A549 (cell line): ENCODE measurements at regions not wholly inside any gene's neighbourhood (a gene's known extent, or its start where the extent isn't known, plus 50 kb on each side); places are given as distances from the start of the nearest gene placed in this dataset.

Experiments
- ATAC-seq, 2 experiments: fragments of 200-7000 bp in 1 of 2; fragments of >200 bp in 1 of 2; cut with Nextera tagmentation in 1 of 2; cut with Tn5 transposase in 1 of 2; 3 replicates each; pipeline versions ENCODE4 v1.8.0 to v1.9.1; 2018 to 2020; ENCODE audit warnings: mild to moderate bottlenecking in 1 of 2, moderate library complexity in 1 of 2
- CTCF ChIA-PET: fragments of 300-600 bp; sonication (Branson Sonifier 250); formaldehyde crosslinking; extraction: SDS; loops from one replicate; lab custom pipeline; 2021; ENCODE audit warnings: antibody characterized with exemption, inconsistent platforms; lab: Yijun Ruan, JAX
- POLR2A ChIA-PET: fragments of 350-600 bp; formaldehyde crosslinking; extraction: SDS; loops from one replicate; lab custom pipeline; 2021; ENCODE audit warnings: antibody characterized with exemption, inconsistent platforms; lab: Yijun Ruan, JAX
- DNase-seq, 2 experiments: peaks; one replicate each; pipeline versions ENCODE4 v3.0.0 to v3.0.0-alpha.2; 2011 to 2016; ENCODE audit warnings: low read depth in 1 of 2, low spot score in 1 of 2
- FAIRE-seq: peaks from 2 replicates; lab custom pipeline; 2011; peaks lifted over from hg19 to GRCh38; lab: Jason Lieb, UNC
- H3K27ac ChIP-seq, 2 experiments: fragments of >200 bp; sonication (Bioruptor Twin); formaldehyde crosslinking; 3 replicates each; pipeline ENCODE4 v1.5.1; 2016 to 2017
- H3K4me1 ChIP-seq: fragments of >200 bp; sonication (Bioruptor Twin); formaldehyde crosslinking; 3 replicates; pipeline ENCODE4 v1.6.1; 2016
- H3K4me2 ChIP-seq: fragments of >200 bp; sonication (Bioruptor Twin); formaldehyde crosslinking; 3 replicates; pipeline ENCODE4 v1.6.1; 2016
- H3K4me3 ChIP-seq: fragments of >200 bp; sonication (Bioruptor Twin); formaldehyde crosslinking; 3 replicates; pipeline ENCODE4 v1.5.1; 2016
- H3K9me3 ChIP-seq: fragments of >200 bp; sonication (Bioruptor Twin); formaldehyde crosslinking; 3 replicates; pipeline ENCODE4 v1.6.1; 2016
- BCL3 ChIP-seq: fragments of >200 bp; sonication (Bioruptor Twin); formaldehyde crosslinking; IDR thresholded peaks from 3 replicates; pipeline ENCODE4 v1.6.1; 2016
- CEBPB ChIP-seq, 2 experiments: fragments of >200 bp in 1 of 2; sonication (Bioruptor Twin) in 1 of 2; formaldehyde crosslinking in 1 of 2; IDR thresholded peaks; 2 replicates each; pipeline ENCODE4 v1.6.1; 2012 to 2016
- E2F6 ChIP-seq: IDR thresholded peaks from 2 replicates; pipeline ENCODE4 v1.6.1; 2012; ENCODE audit warnings: low read depth, borderline replicate concordance
- EP300 ChIP-seq, 2 experiments: fragments of >200 bp; sonication (Bioruptor Twin); formaldehyde crosslinking; IDR thresholded peaks; 2 replicates in 1 of 2; 3 replicates in 1 of 2; pipeline ENCODE4 v1.6.1; 2016 to 2017
- ESRRA ChIP-seq: fragments of 150-350 bp; IDR thresholded peaks from 2 replicates; pipeline ENCODE4 v1.6.1; 2014; ENCODE audit warnings: mild to moderate bottlenecking, low read length, borderline replicate concordance
- FOSL2 ChIP-seq, 2 experiments: fragments of 450-650 bp in 1 of 2; fragments of >200 bp in 1 of 2; sonication (Bioruptor Twin) in 1 of 2; formaldehyde crosslinking; IDR thresholded peaks; 2 replicates each; pipeline versions ENCODE4 v1.5.0 to v1.6.1; 2016 to 2020; ENCODE audit warnings: mild to moderate bottlenecking in 1 of 2, moderate library complexity in 1 of 2
- HOXA7 ChIP-seq: fragments of 250-450 bp; sonication (Bioruptor Pico); IDR thresholded peaks from 2 replicates; pipeline ENCODE4 v1.5.0; 2020; ENCODE audit warnings: mild to moderate bottlenecking, moderate library complexity
- JUNB ChIP-seq: fragments of >200 bp; sonication (Bioruptor Twin); formaldehyde crosslinking; IDR thresholded peaks from 2 replicates; pipeline ENCODE4 v1.6.1; 2016
- MYC ChIP-seq: IDR thresholded peaks from 2 replicates; pipeline ENCODE4 v1.6.1; 2012; ENCODE audit warnings: mild to moderate bottlenecking, inconsistent platforms, low read length, improper control_type of control experiment, borderline replicate concordance
- NPAS2 ChIP-seq: fragments of 250-450 bp; sonication (Bioruptor Pico); IDR thresholded peaks from 2 replicates; pipeline ENCODE4 v1.8.0; 2022; ENCODE audit warnings: mild to moderate bottlenecking, moderate library complexity, borderline replicate concordance
- NR3C1 ChIP-seq: fragments of >200 bp; sonication (Bioruptor Twin); formaldehyde crosslinking; IDR thresholded peaks from 3 replicates; pipeline ENCODE4 v1.6.1; 2017
- RAD21 ChIP-seq, 2 experiments: fragments of >200 bp in 1 of 2; sonication (Bioruptor Twin) in 1 of 2; formaldehyde crosslinking in 1 of 2; IDR thresholded peaks in 1 of 2; conservative IDR thresholded peaks in 1 of 2; 2 replicates in 1 of 2; 3 replicates in 1 of 2; pipeline ENCODE4 v1.6.1; 2012 to 2018; ENCODE audit warnings: inconsistent platforms in 1 of 2
- REST ChIP-seq: fragments of 200-600 bp; sonication (generic); IDR thresholded peaks from 2 replicates; pipeline ENCODE4 v1.6.1; 2016; ENCODE audit warnings: antibody characterized with exemption, mild to moderate bottlenecking, moderate library complexity
- SREBF2 ChIP-seq: fragments of 450-650 bp; IDR thresholded peaks from 2 replicates; pipeline ENCODE4 v1.6.1; 2014; ENCODE audit warnings: mild to moderate bottlenecking, moderate library complexity
- TFCP2L1 ChIP-seq: fragments of 250-450 bp; sonication (Bioruptor Pico); IDR thresholded peaks from 2 replicates; pipeline ENCODE4 v1.5.0; 2021; ENCODE audit warnings: mild to moderate bottlenecking
- ZFP36 ChIP-seq: fragments of 450-650 bp; IDR thresholded peaks from 2 replicates; pipeline ENCODE4 v1.6.1; 2014; ENCODE audit warnings: borderline replicate concordance; ENCODE audit not compliant: partially characterized antibody
- ZNF302 ChIP-seq: fragments of 250-450 bp; sonication (Bioruptor Pico); IDR thresholded peaks from 2 replicates; pipeline ENCODE4 v1.9.0; 2021; ENCODE audit warnings: inconsistent platforms, mild to moderate bottlenecking, moderate library complexity
- ZSCAN20 ChIP-seq: fragments of 250-450 bp; sonication (Bioruptor Pico); IDR thresholded peaks from 2 replicates; pipeline ENCODE4 v1.8.0; 2022; ENCODE audit warnings: mild to moderate bottlenecking, moderate library complexity
- WGBS: methylation state at CpG from one replicate; pipeline ENCODE4 v1.1.6; 2017; ENCODE audit errors: missing lambda C conversion rate; 5-methylcytosine and 5-hydroxymethylcytosine counted together
- TF ChIP-seq, protein P1 (sequence below): fragments of 250-450 bp; sonication (Bioruptor Pico); IDR thresholded peaks from 2 replicates; pipeline ENCODE4 v1.5.0; 2020; ENCODE audit warnings: low read depth, mild to moderate bottlenecking, moderate library complexity
- TF ChIP-seq, protein P2 (sequence below): fragments of >200 bp; sonication (Bioruptor Twin); formaldehyde crosslinking; IDR thresholded peaks from 3 replicates; pipeline ENCODE4 v1.5.1; 2016

- H3K9me3 ChIP-seq = no peaks in the 10 kb centered on the region
- FAIRE-seq (no peak), ATAC-seq (no peak), DNase-seq (no peak)
- H3K4me1 ChIP-seq = no peaks in the 10 kb centered on the region
- no peak overlapping the region for H3K27ac ChIP-seq
- CTCF ChIA-PET = no interaction called here
- TF ChIP-seq REST (no peak), JUNB (no peak), ZNF302 (CRISPR knock-in tag) (no peak), RAD21 (conservative IDR thresholded peaks at IDR 0.05 in 1 of 2, IDR thresholded peaks at IDR 0.05 in 1 of 2) (no peak), SREBF2 (no peak), HOXA7 (CRISPR knock-in tag) (no peak), NPAS2 (CRISPR knock-in tag) (no peak), ESRRA (no peak), NR3C1 (no peak), EP300 (IDR thresholded peaks at IDR 0.05) (no peak), FOSL2 (IDR thresholded peaks at IDR 0.05) (no peak), FOSL2 (CRISPR knock-in tag; IDR thresholded peaks at IDR 0.05) (no peak), ZFP36 (no peak), ZSCAN20 (CRISPR knock-in tag) (no peak), CEBPB (IDR thresholded peaks at IDR 0.05) (no peak), BCL3 (no peak), MYC (no peak), E2F6 (no peak), TFCP2L1 (CRISPR knock-in tag) (no peak)
- TF ChIP-seq, protein P1, sequence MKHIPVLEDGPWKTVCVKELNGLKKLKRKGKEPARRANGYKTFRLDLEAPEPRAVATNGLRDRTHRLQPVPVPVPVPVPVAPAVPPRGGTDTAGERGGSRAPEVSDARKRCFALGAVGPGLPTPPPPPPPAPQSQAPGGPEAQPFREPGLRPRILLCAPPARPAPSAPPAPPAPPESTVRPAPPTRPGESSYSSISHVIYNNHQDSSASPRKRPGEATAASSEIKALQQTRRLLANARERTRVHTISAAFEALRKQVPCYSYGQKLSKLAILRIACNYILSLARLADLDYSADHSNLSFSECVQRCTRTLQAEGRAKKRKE (CRISPR knock-in tag) = no peak
- TF ChIP-seq, protein P2, sequence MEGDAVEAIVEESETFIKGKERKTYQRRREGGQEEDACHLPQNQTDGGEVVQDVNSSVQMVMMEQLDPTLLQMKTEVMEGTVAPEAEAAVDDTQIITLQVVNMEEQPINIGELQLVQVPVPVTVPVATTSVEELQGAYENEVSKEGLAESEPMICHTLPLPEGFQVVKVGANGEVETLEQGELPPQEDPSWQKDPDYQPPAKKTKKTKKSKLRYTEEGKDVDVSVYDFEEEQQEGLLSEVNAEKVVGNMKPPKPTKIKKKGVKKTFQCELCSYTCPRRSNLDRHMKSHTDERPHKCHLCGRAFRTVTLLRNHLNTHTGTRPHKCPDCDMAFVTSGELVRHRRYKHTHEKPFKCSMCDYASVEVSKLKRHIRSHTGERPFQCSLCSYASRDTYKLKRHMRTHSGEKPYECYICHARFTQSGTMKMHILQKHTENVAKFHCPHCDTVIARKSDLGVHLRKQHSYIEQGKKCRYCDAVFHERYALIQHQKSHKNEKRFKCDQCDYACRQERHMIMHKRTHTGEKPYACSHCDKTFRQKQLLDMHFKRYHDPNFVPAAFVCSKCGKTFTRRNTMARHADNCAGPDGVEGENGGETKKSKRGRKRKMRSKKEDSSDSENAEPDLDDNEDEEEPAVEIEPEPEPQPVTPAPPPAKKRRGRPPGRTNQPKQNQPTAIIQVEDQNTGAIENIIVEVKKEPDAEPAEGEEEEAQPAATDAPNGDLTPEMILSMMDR = no peak
- no peak overlapping the region for H3K4me2 ChIP-seq
- no peak overlapping the region for H3K4me3 ChIP-seq
- POLR2A ChIA-PET = no interaction called here
- WGBS = 42% methylated on average over 5 of the region's 5 CpGs
Measured at GRCh38 chr18:10274301-10274700, 180.1 kb upstream of the APCDD1 start.
